ENCODE measurements at regions not wholly inside any gene's neighbourhood (a gene's known extent, or its start where the extent isn't known, plus 50 kb on each side); places are given as distances from the start of the nearest gene placed in this dataset.

DNA sequence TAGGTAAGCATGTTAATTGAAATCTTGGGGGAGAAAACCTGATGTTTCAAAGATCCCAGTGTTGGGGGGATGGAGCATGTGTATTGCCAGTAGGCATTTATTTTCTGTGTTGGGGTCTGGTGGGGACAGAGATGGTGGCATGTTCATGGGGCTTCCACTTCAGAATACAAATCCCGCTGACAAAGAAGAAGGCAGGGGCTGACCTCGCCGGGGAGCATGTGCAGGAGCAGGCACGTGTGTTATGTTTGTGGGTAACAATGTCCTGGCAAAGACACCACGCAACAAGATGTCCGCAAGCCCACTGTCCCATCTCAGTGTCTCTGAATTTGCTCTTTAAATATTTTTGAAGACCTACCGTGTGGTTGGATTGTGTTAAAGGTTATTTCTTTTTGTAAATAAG lies 164.5 kb downstream of the TEX29 start:
- intact Hi-C loops (cut with DNase I) = no loop called here
- no peak overlapping the region for H3K4me3 ChIP-seq
- H3K36me3 ChIP-seq = no peaks in the 10 kb centered on the region
- peaks cover 0 to 26% (median 4%) of the 10 kb centered on the region in 3 donors for H3K9me3 ChIP-seq
- TF ChIP-seq, protein P1, sequence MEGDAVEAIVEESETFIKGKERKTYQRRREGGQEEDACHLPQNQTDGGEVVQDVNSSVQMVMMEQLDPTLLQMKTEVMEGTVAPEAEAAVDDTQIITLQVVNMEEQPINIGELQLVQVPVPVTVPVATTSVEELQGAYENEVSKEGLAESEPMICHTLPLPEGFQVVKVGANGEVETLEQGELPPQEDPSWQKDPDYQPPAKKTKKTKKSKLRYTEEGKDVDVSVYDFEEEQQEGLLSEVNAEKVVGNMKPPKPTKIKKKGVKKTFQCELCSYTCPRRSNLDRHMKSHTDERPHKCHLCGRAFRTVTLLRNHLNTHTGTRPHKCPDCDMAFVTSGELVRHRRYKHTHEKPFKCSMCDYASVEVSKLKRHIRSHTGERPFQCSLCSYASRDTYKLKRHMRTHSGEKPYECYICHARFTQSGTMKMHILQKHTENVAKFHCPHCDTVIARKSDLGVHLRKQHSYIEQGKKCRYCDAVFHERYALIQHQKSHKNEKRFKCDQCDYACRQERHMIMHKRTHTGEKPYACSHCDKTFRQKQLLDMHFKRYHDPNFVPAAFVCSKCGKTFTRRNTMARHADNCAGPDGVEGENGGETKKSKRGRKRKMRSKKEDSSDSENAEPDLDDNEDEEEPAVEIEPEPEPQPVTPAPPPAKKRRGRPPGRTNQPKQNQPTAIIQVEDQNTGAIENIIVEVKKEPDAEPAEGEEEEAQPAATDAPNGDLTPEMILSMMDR (IDR thresholded peaks at IDR 0.05) = no peak
- no peak for TF ChIP-seq POLR2A (IDR thresholded peaks at IDR 0.05)
- no peaks in the 10 kb centered on the region for H3K4me1 ChIP-seq
- peaks cover 0 to 28% (median 0%) of the 10 kb centered on the region in 4 donors for H3K27me3 ChIP-seq
- no peak for DNase-seq
- WGBS, 2 donors = 83 to 84% methylated on average over 5 to 7 of the region's 7 CpGs
- no peak overlapping the region for H3K27ac ChIP-seq

DNA sequence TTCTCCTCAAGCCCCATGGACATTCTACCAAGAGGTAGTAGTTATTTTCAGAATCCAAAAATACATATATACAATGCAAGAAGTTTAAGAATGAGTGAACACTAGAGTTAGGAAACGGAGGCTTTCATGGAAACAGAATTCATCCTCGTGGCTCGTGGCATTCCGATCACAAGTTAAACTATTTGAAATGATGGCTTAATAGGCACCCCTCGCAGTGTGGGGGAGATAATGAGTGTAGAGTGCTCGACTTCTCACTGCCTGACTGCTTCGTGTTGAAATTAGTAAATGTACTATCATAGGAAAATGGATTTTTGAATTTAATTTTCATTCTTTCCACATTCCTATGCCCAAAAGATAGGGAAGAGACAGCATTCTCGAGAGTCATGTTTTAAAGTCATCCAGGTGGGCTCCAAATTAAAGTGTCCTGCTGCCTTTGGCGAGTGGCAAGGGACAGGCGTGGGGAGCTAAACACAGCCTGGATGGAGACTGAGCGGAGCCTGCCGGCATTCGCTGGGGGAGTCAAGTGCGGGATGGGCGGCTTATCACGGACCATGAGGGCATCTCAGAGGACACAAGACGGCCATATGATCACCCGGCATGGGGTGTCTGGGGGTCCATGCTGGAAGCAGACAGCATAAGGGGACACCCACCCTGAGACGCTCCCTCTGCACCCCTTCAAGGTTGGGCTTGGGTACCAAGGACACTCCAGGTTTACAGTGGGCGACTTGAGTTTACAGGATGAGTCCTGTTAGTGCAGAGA lies 165.2 kb downstream of the TEX29 start:
- 82 to 87% methylated on average over 17 to 19 of the region's 20 CpGs for WGBS, 2 donors
- Histone ChIP-seq H3K4me1 (no peaks in the 10 kb centered on the region), H3K9me3 (peaks cover 0 to 26% (median 4%) of the 10 kb centered on the region in 3 donors), H3K4me3 (no peak overlapping the region), H3K27ac (no peak overlapping the region), H3K27me3 (peaks cover 0 to 23% (median 0%) of the 10 kb centered on the region in 4 donors), H3K36me3 (no peaks in the 10 kb centered on the region)
- intact Hi-C loops (cut with DNase I) = no loop called here
- TF ChIP-seq, protein P1 (IDR thresholded peaks at IDR 0.05) = no peak
- DNase-seq = no peak

DNA sequence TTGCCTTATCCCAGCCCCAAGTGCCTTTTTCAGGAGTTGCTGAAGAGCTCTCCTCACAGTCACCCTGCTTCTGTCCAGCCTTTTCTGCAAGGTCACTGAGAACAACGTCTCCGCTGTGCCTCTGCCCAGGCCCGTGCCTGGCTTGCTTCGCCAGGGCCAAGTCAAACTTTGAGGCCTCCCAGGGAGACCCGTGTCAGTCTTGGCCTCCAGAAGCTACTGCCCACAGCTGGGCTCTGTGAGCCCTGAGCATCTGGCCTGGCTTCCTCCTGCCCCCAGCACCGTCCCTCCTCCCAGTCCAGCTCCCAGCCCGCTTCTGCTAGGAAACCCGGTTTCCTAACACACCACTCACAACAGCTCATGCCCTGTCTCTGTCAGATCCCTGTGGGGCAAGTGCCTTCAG lies 165.9 kb downstream of the TEX29 start:
- no peak for DNase-seq
- intact Hi-C loops (cut with DNase I) = no loop called here

DNA sequence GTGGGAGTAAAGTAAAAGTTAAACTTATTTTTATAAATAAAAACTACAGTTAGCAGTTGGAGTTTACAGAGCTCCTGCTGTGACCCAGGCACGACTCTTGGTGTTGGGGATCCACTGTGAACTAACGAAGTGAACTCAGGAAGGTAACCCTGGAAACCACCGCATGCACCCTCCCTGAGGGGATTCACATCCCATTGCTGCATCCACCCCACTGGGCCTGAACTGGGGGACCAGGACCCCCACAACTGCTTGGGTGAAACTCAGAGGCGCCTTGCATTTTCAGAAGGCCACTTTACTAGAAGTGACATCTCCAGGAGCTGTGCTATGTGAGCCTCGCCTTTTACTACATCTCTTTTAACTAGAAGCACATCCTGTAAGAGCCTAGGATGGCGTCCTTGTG lies 166.4 kb downstream of the TEX29 start:
- no peak for DNase-seq
- Histone ChIP-seq H3K4me1 (no peaks in the 10 kb centered on the region), H3K36me3 (no peaks in the 10 kb centered on the region), H3K9me3 (peaks cover 0 to 26% (median 4%) of the 10 kb centered on the region in 3 donors), H3K27me3 (peaks cover 0 to 23% (median 0%) of the 10 kb centered on the region in 4 donors), H3K27ac (no peak overlapping the region), H3K4me3 (no peak overlapping the region)
- 72 to 91% methylated on average over 5 to 6 of the region's 6 CpGs for WGBS, 2 donors
- TF ChIP-seq, protein P1 (IDR thresholded peaks at IDR 0.05) = no peak
- no peak for TF ChIP-seq POLR2A (IDR thresholded peaks at IDR 0.05)
- intact Hi-C loops (cut with DNase I) = no loop called here

More for the DNA sequence above, 165.9 kb downstream of the TEX29 start:
- H3K4me1 ChIP-seq = no peaks in the 10 kb centered on the region
- H3K4me3 ChIP-seq = no peak overlapping the region
- H3K27me3 ChIP-seq = peaks cover 0 to 23% (median 0%) of the 10 kb centered on the region in 4 donors
- TF ChIP-seq POLR2A (IDR thresholded peaks at IDR 0.05) = no peak
- TF ChIP-seq, protein P1 (IDR thresholded peaks at IDR 0.05) = no peak
- peaks cover 0 to 26% (median 4%) of the 10 kb centered on the region in 3 donors for H3K9me3 ChIP-seq
- no peak overlapping the region for H3K27ac ChIP-seq
- no peaks in the 10 kb centered on the region for H3K36me3 ChIP-seq
- 86 to 96% methylated on average over 4 to 8 of the region's 8 CpGs for WGBS, 2 donors

DNA sequence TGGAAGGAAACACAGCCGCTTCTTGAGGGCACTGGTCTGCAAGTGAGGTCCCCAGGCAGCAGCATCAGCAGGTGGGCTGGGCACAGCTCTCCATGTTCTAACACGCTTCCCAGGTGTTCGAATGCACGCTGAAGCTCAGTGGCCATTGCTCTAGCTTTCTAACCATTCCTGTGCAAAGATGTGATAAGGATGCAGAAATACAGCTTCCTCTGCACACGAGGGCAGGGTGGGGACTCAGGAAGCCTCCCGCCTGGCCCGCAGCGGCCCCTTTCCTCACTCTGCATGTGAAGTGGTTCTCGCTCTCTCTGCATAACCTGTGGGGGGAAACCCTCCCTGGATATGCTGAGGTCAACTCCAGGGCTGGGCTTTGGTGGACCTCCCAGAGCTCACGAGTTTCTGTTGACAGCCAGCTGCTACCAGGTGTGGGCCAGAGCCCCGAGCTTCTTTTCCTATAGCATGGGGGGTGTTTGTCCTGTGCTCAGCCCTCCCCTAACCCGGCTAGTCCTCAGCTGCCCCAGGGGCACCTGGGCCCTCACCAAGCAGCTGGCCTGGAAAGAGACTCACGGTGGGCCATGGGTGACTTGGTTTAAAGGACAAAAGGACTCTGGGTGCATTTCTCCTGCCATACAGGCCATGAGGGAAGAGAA lies 168.2 kb downstream of the TEX29 start:
- Histone ChIP-seq H3K9me3 (peaks cover 0 to 26% (median 4%) of the 10 kb centered on the region in 3 donors), H3K27me3 (peaks cover 0 to 18% (median 0%) of the 10 kb centered on the region in 4 donors), H3K36me3 (no peaks in the 10 kb centered on the region), H3K4me1 (no peaks in the 10 kb centered on the region), H3K27ac (no peak overlapping the region), H3K4me3 (no peak overlapping the region)
- WGBS, 2 donors = 57 to 69% methylated on average over 6 of the region's 13 CpGs
- TF ChIP-seq, protein P1 (IDR thresholded peaks at IDR 0.05) = no peak
- no peak for TF ChIP-seq POLR2A (IDR thresholded peaks at IDR 0.05)
- intact Hi-C loops (cut with DNase I) = no loop called here
- no peak for DNase-seq
